GM12873 (cell line): ENCODE measurements at regions not wholly inside any gene's neighbourhood (a gene's known extent, or its start where the extent isn't known, plus 50 kb on each side); places are given as distances from the start of the nearest gene placed in this dataset.

Source experiments
- CTCF ChIP-seq: IDR thresholded peaks from 2 replicates; pipeline ENCODE4 v1.5.1; 2012; ENCODE audit warnings: low read depth, mild to moderate bottlenecking, moderate library complexity, low read length, control low read depth; ENCODE audit not compliant: insufficient read depth; ENCODE audit errors: missing control alignments

GRCh38 chr2:196515608-196516007, 123.9 kb upstream of the CCDC150 start:
- no peak for TF ChIP-seq CTCF

- TF ChIP-seq CTCF = no peak
These were observed 123.0 kb upstream of the CCDC150 start for GRCh38 chr2:196516564-196516963.

- TF ChIP-seq CTCF = no peak
These were observed 118.9 kb upstream of the CCDC150 start for GRCh38 chr2:196520605-196521004.

- TF ChIP-seq CTCF = no peak
These were observed 110.9 kb upstream of the CCDC150 start for GRCh38 chr2:196528486-196529223.

GRCh38 chr2:196530910-196531309, 108.6 kb upstream of the CCDC150 start:
- TF ChIP-seq CTCF = no peak

GRCh38 chr2:196533772-196534397, 105.6 kb upstream of the CCDC150 start:
- TF ChIP-seq CTCF = no peak

- TF ChIP-seq CTCF = no peak
These were observed 105.0 kb upstream of the CCDC150 start for GRCh38 chr2:196534495-196534894.
